Fibroblast of peridontal ligament (primary cell): ENCODE measurements at regions not wholly inside any gene's neighbourhood (a gene's known extent, or its start where the extent isn't known, plus 50 kb on each side); places are given as distances from the start of the nearest gene placed in this dataset.

ENCODE experiments used
- DNase-seq: peaks from one replicate; pipeline ENCODE4 v3.0.0-alpha.2; 2010; ENCODE audit errors: extremely low read depth

GRCh38 chr9:11320989-11321388 lies 708.2 kb upstream of the PTPRD start:
- DNase-seq: no peak

GRCh38 chr9:11323457-11323856 lies 710.7 kb upstream of the PTPRD start:
- DNase-seq: no peak

DNA sequence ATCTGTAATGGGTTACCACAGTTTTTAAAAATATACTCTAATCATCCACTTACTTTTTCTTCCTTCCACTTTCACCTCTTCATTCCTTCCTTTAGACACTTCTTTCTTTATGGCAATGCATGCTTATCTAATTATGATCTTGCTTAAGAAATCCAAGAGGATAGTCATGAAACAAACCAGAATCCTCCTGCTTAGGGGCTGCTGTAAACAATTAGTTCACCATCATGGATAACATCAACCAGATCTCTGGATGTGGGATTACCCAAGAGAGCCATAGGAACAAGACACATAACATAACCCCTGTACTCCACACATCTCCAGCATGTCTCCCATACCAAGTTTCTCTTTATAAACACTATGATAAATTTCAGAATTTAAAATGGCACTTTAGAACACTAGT lies 713.4 kb upstream of the PTPRD start:
- DNase-seq: no peak

GRCh38 chr9:11328326-11328725 lies 715.5 kb upstream of the PTPRD start:
- DNase-seq: no peak

DNA sequence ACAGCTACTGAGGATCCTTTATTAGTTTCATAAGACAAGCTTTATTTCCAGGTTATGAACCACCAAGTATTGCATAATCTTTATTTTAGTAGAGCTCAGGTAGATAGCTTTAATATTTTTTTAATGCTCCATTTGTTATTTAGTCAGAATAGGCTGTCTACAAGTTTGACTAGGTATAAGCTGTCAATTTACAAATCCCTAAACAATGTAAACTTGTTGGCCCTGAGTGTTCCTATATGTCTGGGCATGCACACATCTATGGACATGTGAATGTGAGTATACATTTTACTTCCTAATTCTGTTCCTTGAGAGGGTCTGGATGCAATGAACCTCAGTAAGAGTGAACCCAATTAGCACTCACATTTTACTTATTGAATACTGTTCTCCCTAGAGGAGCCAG lies 722.2 kb upstream of the PTPRD start:
- DNase-seq: no peak

GRCh38 chr9:11338130-11338529 lies 725.3 kb upstream of the PTPRD start:
- no peak for DNase-seq

DNA sequence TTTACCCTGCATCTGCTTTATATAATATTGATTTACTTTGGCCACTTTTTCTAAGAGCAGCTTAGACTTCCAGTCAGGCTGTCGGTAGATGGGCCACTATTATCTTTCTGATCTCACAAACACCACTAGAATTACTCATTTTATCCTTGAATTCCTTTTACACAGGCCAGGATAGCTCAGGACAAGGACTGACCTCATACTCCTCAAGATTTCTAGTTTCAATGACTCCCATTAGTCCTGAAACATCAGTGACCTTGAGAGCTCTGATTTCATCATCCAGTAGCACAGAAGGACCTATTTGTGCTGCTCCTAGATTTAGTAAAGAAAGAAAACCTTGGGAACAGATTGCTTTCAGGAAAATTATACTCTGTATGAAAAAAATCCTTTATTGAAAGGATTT lies 727.9 kb upstream of the PTPRD start:
- no peak for DNase-seq

DNA sequence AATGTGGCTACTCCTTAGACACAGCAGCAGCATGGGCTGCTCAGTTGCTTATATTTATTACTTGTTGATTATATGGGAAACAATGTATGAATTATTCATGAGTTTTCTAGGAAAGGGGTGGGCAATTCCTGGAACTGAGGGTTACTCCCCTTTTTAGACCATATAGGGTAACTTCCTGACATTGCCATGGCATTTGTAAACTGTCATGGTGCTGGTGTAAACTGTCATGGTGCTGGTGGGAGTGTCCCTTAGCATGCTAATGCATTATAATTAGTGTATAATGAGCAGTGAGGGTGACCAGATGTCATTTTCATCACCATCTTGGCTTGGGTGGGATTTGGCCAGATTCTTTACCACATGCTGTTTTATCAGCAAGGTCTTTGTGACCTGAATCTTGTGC lies 734.6 kb upstream of the PTPRD start:
- DNase-seq: no peak

DNA sequence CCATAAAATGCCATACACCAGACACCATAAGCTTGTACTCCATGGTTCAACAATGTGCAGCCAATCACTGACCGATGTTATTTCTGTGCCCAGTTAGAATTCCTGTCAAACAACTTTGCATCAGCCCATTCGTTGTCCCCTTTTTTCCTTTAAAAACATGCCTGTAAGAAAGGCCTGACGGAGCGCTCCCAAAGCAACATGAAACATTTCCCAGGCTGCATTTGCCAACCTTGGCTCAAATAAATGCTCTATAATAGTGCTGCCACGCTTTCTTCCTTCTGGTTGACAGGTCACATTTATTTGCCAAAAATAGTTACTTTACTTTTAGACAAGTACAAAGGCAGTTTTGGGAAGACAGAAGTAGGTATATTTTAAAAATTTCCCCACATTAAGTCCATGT lies 735.6 kb upstream of the PTPRD start:
- no peak for DNase-seq

GRCh38 chr9:11349187-11349586 lies 736.4 kb upstream of the PTPRD start:
- no peak for DNase-seq

- DNase-seq: no peak
Observed at GRCh38 chr9:11352612-11353011, 739.8 kb upstream of the PTPRD start.

GRCh38 chr9:11356067-11356466 lies 743.3 kb upstream of the PTPRD start:
- no peak for DNase-seq

GRCh38 chr9:11366585-11367129 lies 753.9 kb upstream of the PTPRD start:
- DNase-seq: no peak

- no peak for DNase-seq
Observed at GRCh38 chr9:11374926-11375325, 762.1 kb upstream of the PTPRD start.

DNA sequence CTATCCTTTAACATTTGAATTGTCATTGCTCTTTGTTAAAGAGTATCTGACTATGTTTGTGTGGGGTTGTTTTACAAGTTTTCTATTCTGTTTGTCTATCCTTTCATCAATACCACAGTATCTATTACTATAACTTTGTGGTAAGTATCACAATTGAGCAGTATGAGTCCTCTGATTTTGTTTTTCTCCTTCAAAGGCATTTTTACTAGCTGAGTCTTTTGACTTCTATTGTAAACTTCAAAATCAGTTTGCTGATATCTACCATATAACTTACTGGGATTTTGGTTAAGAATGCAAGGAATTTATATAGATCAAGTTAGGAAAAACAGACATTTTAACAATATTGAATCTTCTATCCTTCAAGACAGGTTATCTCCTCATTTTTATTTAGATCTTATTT lies 789.8 kb upstream of the PTPRD start:
- no peak for DNase-seq

- DNase-seq: no peak
Observed at GRCh38 chr9:11414241-11414640, 801.4 kb upstream of the PTPRD start.

- no peak for DNase-seq
Observed at GRCh38 chr9:11417782-11418181, 805.0 kb upstream of the PTPRD start.

DNA sequence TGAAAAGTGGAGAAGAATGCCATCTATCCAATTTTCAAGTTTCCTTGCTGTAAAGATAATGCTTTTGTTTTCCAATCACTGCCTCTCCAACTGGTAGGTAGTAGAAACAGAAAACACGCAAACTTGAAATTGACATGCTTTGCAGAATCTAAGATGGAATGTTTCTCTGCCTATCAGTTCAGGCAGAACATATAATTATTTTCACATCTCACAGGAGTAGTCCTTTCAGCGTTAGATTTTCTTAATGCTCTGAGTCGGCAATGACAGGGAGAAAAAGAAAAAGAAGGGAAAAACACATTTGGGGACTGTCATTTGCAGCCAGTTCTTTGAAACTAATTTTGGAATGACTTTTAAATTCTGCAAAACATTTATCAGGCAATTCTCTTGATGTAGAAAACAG lies 818.7 kb upstream of the PTPRD start:
- DNase-seq: no peak

GRCh38 chr9:11432361-11432760 lies 819.6 kb upstream of the PTPRD start:
- no peak for DNase-seq

GRCh38 chr9:11443631-11444030 lies 830.8 kb upstream of the PTPRD start:
- DNase-seq: no peak

GRCh38 chr9:11457825-11458790 lies 845.3 kb upstream of the PTPRD start:
- no peak for DNase-seq

- DNase-seq: no peak
Observed at GRCh38 chr9:11469745-11470144, 856.9 kb upstream of the PTPRD start.

DNA sequence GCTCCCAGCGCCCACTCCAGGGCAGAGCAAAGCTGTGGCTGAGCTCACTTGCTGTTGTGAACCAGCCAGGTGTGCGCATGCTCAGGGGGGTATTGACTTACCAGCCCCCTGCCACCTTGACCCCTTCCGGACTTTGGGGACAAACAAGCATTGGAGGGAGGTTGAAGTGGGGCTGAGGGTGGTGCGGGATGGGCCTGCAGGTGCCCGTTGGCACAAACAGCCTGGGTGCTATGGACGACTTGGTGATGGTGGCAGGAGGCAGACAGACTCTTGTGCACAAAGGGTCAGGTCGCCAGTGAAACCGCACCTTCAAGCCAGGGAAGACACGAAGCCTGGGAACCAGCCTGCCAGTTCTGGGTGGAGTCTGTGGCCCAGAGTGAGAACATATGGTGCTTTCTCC lies 858.5 kb upstream of the PTPRD start:
- DNase-seq: no peak

DNA sequence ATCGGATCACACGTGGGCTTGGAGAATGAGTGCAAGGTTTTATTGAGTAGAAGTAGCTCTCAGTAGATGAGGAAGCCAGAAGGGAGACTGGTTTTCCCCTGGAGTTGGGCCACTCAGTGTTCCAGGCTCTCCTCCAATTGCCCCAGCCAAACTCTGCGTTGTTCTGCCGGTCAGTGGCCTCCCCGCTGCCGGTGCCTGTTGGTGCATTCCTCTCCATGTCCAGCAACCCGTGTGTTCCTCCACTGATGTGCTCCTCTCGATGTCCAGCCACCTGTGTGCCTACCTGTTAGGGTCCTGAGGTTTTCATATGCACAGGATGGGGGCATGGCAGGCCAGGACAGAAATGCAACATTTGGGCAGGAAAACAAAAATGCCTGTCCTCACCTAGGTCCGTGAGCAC lies 888.0 kb upstream of the PTPRD start:
- DNase-seq: no peak
